ENCODE measurements at regions not wholly inside any gene's neighbourhood (a gene's known extent, or its start where the extent isn't known, plus 50 kb on each side); places are given as distances from the start of the nearest gene placed in this dataset.

GRCh38 chr6:105482921-105483320, 80.0 kb upstream of the PREP start:
- no peak for TF ChIP-seq CTCF (IDR thresholded peaks at IDR 0.05; ENCODE audit: insufficient read depth, low read length, poor library complexity, severe bottlenecking)
- Histone ChIP-seq H3K4me3 (ENCODE audit: low read depth, low read length) (no peak overlapping the region), H3K36me3 (ENCODE audit: control insufficient read depth, insufficient read depth, low read length) (no peaks in the 10 kb centered on the region), H3K27me3 (ENCODE audit: control insufficient read depth, insufficient read depth, low read length) (no peaks in the 10 kb centered on the region)
- no peak for DNase-seq (ENCODE audit: low read depth)

- Histone ChIP-seq H3K36me3 (ENCODE audit: control insufficient read depth, insufficient read depth, low read length) (no peaks in the 10 kb centered on the region), H3K4me3 (ENCODE audit: low read depth, low read length) (no peak overlapping the region), H3K27me3 (ENCODE audit: control insufficient read depth, insufficient read depth, low read length) (no peaks in the 10 kb centered on the region)
- no peak for TF ChIP-seq CTCF (IDR thresholded peaks at IDR 0.05; ENCODE audit: insufficient read depth, low read length, poor library complexity, severe bottlenecking)
- no peak for DNase-seq (ENCODE audit: low read depth)
Measured at GRCh38 chr6:105482227-105482844, 79.5 kb upstream of the PREP start.

GRCh38 chr6:105476978-105477377, 74.1 kb upstream of the PREP start:
- H3K36me3 ChIP-seq (ENCODE audit: control insufficient read depth, insufficient read depth, low read length) = no peaks in the 10 kb centered on the region
- no peaks in the 10 kb centered on the region for H3K27me3 ChIP-seq (ENCODE audit: control insufficient read depth, insufficient read depth, low read length)
- DNase-seq (ENCODE audit: low read depth) = no peak
- no peak for TF ChIP-seq CTCF (IDR thresholded peaks at IDR 0.05; ENCODE audit: insufficient read depth, low read length, poor library complexity, severe bottlenecking)
- no peak overlapping the region for H3K4me3 ChIP-seq (ENCODE audit: low read depth, low read length)

GRCh38 chr6:105474234-105474633, 71.4 kb upstream of the PREP start:
- no peak for DNase-seq (ENCODE audit: low read depth)
- H3K36me3 ChIP-seq (ENCODE audit: control insufficient read depth, insufficient read depth, low read length) = no peaks in the 10 kb centered on the region
- H3K27me3 ChIP-seq (ENCODE audit: control insufficient read depth, insufficient read depth, low read length) = no peaks in the 10 kb centered on the region
- TF ChIP-seq CTCF (IDR thresholded peaks at IDR 0.05; ENCODE audit: insufficient read depth, low read length, poor library complexity, severe bottlenecking) = no peak
- no peak overlapping the region for H3K4me3 ChIP-seq (ENCODE audit: low read depth, low read length)

- Histone ChIP-seq H3K36me3 (ENCODE audit: control insufficient read depth, insufficient read depth, low read length) (no peaks in the 10 kb centered on the region), H3K27me3 (ENCODE audit: control insufficient read depth, insufficient read depth, low read length) (no peaks in the 10 kb centered on the region), H3K4me3 (ENCODE audit: low read depth, low read length) (no peak overlapping the region)
- TF ChIP-seq CTCF (IDR thresholded peaks at IDR 0.05; ENCODE audit: insufficient read depth, low read length, poor library complexity, severe bottlenecking) = no peak
- DNase-seq (ENCODE audit: low read depth) = no peak
Measured at GRCh38 chr6:105469946-105470345, 67.1 kb upstream of the PREP start.

- TF ChIP-seq CTCF (IDR thresholded peaks at IDR 0.05; ENCODE audit: insufficient read depth, low read length, poor library complexity, severe bottlenecking) = no peak
- no peaks in the 10 kb centered on the region for H3K27me3 ChIP-seq (ENCODE audit: control insufficient read depth, insufficient read depth, low read length)
- H3K4me3 ChIP-seq (ENCODE audit: low read depth, low read length) = no peak overlapping the region
- H3K36me3 ChIP-seq (ENCODE audit: control insufficient read depth, insufficient read depth, low read length) = no peaks in the 10 kb centered on the region
- no peak for DNase-seq (ENCODE audit: low read depth)
Measured at GRCh38 chr6:105468850-105469249, 66.0 kb upstream of the PREP start.
